HFFc6 (cell line): ENCODE measurements at regions not wholly inside any gene's neighbourhood (a gene's known extent, or its start where the extent isn't known, plus 50 kb on each side); places are given as distances from the start of the nearest gene placed in this dataset.
A peak's percentile ranks its signal among the peaks of the same experiment; 100 is the strongest.

Experiments
- DNase-seq: peaks from one replicate; pipeline ENCODE4 v3.0.0-alpha.2; 2018
- H3K27ac Mint-ChIP-seq: 2 replicates; pipeline ENCODE4 v1.8.0; 2020; ENCODE audit warnings: mild to moderate bottlenecking, mixed read lengths
- H3K27me3 Mint-ChIP-seq: 2 replicates; pipeline ENCODE4 v1.8.0; 2021; ENCODE audit warnings: mild to moderate bottlenecking, moderate library complexity, mixed read lengths; ENCODE audit not compliant: insufficient read depth
- H3K36me3 Mint-ChIP-seq: 2 replicates; pipeline ENCODE4 v1.8.0; 2021; ENCODE audit warnings: low read depth, mixed read lengths
- H3K4me1 Mint-ChIP-seq: 2 replicates; pipeline ENCODE4 v1.8.0; 2020; ENCODE audit warnings: low read depth, mixed read lengths
- H3K4me3 Mint-ChIP-seq: 2 replicates; pipeline ENCODE4 v1.8.0; 2020; ENCODE audit warnings: mild to moderate bottlenecking, moderate library complexity, mixed read lengths
- H3K9me3 Mint-ChIP-seq: 2 replicates; pipeline ENCODE4 v1.8.0; 2020; ENCODE audit warnings: mild to moderate bottlenecking, mixed read lengths
- TF ChIP-seq, protein P1 (sequence below): fragments of 200-600 bp; sonication (generic); IDR thresholded peaks from 2 replicates; pipeline ENCODE4 v1.5.0; 2021; ENCODE audit warnings: antibody characterized with exemption, mild to moderate bottlenecking

DNA sequence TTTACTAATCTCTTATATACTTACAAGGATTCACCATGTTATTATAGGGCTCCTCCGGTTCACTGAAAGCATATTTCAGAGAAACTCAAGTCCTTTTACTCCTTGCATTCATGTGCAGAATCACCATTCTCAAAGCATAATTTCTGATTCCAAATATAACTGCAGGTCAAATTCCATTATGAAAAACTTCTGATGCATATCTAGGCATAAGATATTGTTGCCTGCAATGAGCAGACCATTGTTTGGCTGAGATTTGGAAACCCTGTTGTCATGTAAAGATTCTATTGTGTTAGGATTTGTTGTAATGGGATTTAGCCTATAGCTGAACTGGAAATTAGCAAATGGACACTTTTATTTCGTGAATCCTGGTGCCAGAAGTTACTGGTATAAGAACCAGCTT is 69.5 kb upstream of the PRICKLE2 start:
- H3K4me1 Mint-ChIP-seq: peaks cover 44% of the 10 kb centered on the region
- H3K4me3 Mint-ChIP-seq: no peak overlapping the region
- no peaks in the 10 kb centered on the region; the same call in 1 of the 2 replicates for H3K27me3 Mint-ChIP-seq
- H3K27ac Mint-ChIP-seq: peak overlapping the region; percentile 80; the same call in 1 of the 2 replicates
- DNase-seq: no peak
- peaks cover 10% of the 10 kb centered on the region; the same call in 1 of the 2 replicates for H3K36me3 Mint-ChIP-seq
- TF ChIP-seq, protein P1, sequence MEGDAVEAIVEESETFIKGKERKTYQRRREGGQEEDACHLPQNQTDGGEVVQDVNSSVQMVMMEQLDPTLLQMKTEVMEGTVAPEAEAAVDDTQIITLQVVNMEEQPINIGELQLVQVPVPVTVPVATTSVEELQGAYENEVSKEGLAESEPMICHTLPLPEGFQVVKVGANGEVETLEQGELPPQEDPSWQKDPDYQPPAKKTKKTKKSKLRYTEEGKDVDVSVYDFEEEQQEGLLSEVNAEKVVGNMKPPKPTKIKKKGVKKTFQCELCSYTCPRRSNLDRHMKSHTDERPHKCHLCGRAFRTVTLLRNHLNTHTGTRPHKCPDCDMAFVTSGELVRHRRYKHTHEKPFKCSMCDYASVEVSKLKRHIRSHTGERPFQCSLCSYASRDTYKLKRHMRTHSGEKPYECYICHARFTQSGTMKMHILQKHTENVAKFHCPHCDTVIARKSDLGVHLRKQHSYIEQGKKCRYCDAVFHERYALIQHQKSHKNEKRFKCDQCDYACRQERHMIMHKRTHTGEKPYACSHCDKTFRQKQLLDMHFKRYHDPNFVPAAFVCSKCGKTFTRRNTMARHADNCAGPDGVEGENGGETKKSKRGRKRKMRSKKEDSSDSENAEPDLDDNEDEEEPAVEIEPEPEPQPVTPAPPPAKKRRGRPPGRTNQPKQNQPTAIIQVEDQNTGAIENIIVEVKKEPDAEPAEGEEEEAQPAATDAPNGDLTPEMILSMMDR: no peak
- H3K9me3 Mint-ChIP-seq: peaks cover 5% of the 10 kb centered on the region

DNA sequence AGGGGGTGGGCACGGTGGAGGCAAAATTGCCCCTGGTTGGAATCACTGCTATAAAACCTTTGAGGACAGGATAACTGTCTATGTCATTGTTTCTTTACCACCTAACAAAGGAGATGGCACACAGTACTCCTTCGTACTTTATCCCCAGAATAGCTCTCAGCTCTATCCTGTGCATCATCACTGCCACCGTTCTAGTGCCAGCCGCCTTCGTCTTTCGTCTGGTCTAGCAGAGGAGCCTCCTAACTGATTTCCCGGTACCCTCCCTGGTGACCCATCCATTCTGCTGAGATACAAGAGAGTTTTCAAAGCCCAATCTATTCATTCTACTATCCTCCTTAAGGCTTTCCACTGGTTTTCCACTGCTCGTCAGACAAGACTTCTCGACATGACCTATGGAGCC is 67.9 kb upstream of the PRICKLE2 start:
- DNase-seq: no peak
- TF ChIP-seq, protein P1: no peak
- Mint-ChIP-seq H3K27me3 (no peaks in the 10 kb centered on the region; the same call in 1 of the 2 replicates), H3K4me3 (no peak overlapping the region), H3K27ac (no peak overlapping the region), H3K36me3 (peaks cover 10% of the 10 kb centered on the region; the same call in 1 of the 2 replicates), H3K9me3 (peaks cover 5% of the 10 kb centered on the region), H3K4me1 (peaks cover 39% of the 10 kb centered on the region)

DNA sequence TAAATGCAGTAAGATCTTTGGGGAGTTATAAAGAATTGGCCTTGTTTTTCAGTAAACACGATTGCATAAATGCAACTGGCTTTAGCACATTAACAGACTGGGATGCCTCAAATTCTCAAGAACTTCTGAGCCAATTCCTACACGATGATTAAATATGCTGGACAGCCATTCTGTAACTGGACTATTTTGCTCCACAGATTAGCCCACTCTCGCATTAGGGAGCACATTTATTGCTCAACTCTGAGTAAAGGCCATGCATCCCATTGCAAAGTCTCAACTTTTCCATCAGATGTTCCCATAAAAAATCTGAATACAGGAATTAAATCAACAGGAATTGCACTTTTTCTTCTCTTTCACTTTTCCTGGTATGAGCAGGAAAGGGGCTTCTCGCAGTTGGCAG is 66.7 kb upstream of the PRICKLE2 start:
- Mint-ChIP-seq H3K27ac (peak overlapping the region; percentile 97), H3K9me3 (peaks cover under 1% of the 10 kb centered on the region; the same call in 1 of the 2 replicates), H3K36me3 (0 out of 2 replicates have a peak, but pooled peaks cover 4% of the 10 kb centered on the region), H3K27me3 (no peaks in the 10 kb centered on the region; the same call in 1 of the 2 replicates), H3K4me1 (peaks cover 39% of the 10 kb centered on the region), H3K4me3 (peak overlapping the region; percentile 52; the same call in 1 of the 2 replicates)
- TF ChIP-seq, protein P1: no peak
- DNase-seq: peak; percentile 64

DNA sequence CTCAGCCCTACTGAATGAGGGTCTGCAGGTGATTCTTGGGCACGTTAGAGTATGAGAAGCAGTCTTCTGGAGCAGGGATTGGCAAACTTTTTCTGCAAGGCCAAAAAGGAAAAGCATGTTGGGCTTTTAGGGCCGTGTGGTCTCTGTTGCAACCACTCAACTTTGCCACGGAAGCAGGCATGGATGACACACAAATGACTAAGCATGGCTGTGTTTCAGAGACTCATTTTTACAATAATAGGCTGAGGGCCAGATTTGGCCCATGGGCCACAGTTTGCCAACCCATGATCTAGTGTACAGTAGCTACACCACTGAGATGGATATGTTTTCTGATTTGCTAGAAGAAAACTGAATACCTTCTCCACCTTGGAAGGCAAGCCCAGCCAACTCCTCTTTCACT is 66.1 kb upstream of the PRICKLE2 start:
- peak overlapping the region; percentile 97 for H3K27ac Mint-ChIP-seq
- TF ChIP-seq, protein P1: no peak
- no peaks in the 10 kb centered on the region for H3K9me3 Mint-ChIP-seq
- H3K4me1 Mint-ChIP-seq: peaks cover 39% of the 10 kb centered on the region
- H3K27me3 Mint-ChIP-seq: no peaks in the 10 kb centered on the region; the same call in 1 of the 2 replicates
- H3K36me3 Mint-ChIP-seq: no peaks in the 10 kb centered on the region
- peak overlapping the region; percentile 52 for H3K4me3 Mint-ChIP-seq
- peak; percentile 86 for DNase-seq

DNA sequence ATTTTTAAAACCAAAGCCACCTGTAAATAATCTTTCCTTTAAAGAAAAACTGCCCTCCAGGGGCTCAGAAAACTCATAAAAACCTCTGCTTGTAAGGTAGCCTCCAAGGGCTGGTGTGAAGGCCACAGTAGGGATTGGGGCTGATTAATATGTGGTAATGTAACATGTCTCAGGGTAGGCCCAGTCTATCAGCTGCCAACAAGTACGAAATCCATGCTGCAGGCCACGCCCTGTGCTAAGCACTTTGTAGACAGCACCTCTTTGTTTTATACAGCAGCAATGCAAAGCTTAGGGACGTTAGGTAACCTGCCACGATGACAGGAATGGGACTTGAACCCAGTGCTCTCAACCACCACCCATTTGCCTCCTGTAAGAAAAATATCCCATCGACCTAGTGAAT is 65.6 kb upstream of the PRICKLE2 start:
- Mint-ChIP-seq H3K4me1 (peaks cover 38% of the 10 kb centered on the region), H3K36me3 (no peaks in the 10 kb centered on the region), H3K4me3 (peak overlapping the region; percentile 52; the same call in 1 of the 2 replicates), H3K27ac (peak overlapping the region; percentile 97), H3K27me3 (no peaks in the 10 kb centered on the region; the same call in 1 of the 2 replicates), H3K9me3 (no peaks in the 10 kb centered on the region)
- DNase-seq: no peak
- TF ChIP-seq, protein P1: no peak

DNA sequence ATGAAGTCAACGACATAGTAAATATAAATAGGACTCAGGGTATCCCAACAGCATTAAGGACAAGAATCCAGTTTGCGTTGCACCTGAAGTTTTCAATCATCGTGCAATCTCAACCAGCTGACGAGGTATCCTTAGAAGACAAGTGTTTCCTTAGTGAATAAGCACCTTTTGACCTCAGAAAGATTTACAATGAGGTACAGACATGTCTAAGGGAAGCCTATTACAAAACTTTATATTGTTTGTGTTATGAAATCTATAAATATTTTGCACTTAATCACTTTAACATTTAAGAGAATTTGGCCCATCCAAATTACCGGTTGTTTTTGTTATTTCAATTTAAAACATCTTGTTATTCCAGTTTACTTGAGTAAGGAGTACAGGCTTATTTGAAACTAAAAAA is 64.9 kb upstream of the PRICKLE2 start:
- Mint-ChIP-seq H3K27ac (no peak overlapping the region), H3K4me1 (peaks cover 31% of the 10 kb centered on the region), H3K27me3 (no peaks in the 10 kb centered on the region; the same call in 1 of the 2 replicates), H3K9me3 (no peaks in the 10 kb centered on the region), H3K4me3 (no peak overlapping the region), H3K36me3 (no peaks in the 10 kb centered on the region)
- TF ChIP-seq, protein P1: no peak
- no peak for DNase-seq
